Trophoblast cell (in vitro differentiated cells and primary cell): ENCODE measurements at regions not wholly inside any gene's neighbourhood (a gene's known extent, or its start where the extent isn't known, plus 50 kb on each side); places are given as distances from the start of the nearest gene placed in this dataset.
"Not testable (repeated sequence)": the region's sequence is repeated elsewhere in the genome, so short reads cannot be mapped to it uniquely, and the experiment has no call there.

ENCODE experiments used
- DNase-seq, 2 donors: peaks; one replicate each; pipeline ENCODE4 v3.0.0-alpha.2; 2016
- H2AFZ ChIP-seq: 2 replicates; pipeline ENCODE4 v1.6.1; 2013; ENCODE audit warnings: low read length, moderate library complexity, mild to moderate bottlenecking; ENCODE audit not compliant: insufficient read depth, poor library complexity
- H2AK5ac ChIP-seq: 2 replicates; pipeline ENCODE4 v1.6.1; 2013; ENCODE audit warnings: mild to moderate bottlenecking, low read length
- H2BK120ac ChIP-seq: 2 replicates; pipeline ENCODE4 v1.6.1; 2013; ENCODE audit warnings: low read length, mild to moderate bottlenecking, moderate library complexity; ENCODE audit not compliant: insufficient read depth, poor library complexity
- H2BK12ac ChIP-seq: 2 replicates; pipeline ENCODE4 v1.6.1; 2013; ENCODE audit warnings: mild to moderate bottlenecking, low read length, moderate library complexity
- H2BK5ac ChIP-seq: 2 replicates; pipeline ENCODE4 v1.6.1; 2013; ENCODE audit warnings: low read length, low read depth, moderate library complexity, mild to moderate bottlenecking; ENCODE audit not compliant: poor library complexity
- H3K14ac ChIP-seq: 2 replicates; pipeline ENCODE4 v1.6.1; 2013; ENCODE audit warnings: mild to moderate bottlenecking, low read length
- H3K18ac ChIP-seq: 2 replicates; pipeline ENCODE4 v1.6.1; 2013; ENCODE audit warnings: mild to moderate bottlenecking, low read length
- H3K23ac ChIP-seq: 2 replicates; pipeline ENCODE4 v1.6.1; 2013; ENCODE audit warnings: low read length
- H3K27ac ChIP-seq: 2 replicates; pipeline ENCODE4 v1.5.1; 2013; ENCODE audit warnings: low read depth, mild to moderate bottlenecking, inconsistent platforms, low read length, moderate library complexity
- H3K27me3 ChIP-seq: 2 replicates; pipeline ENCODE4 v1.6.1; 2013; ENCODE audit warnings: inconsistent platforms, mild to moderate bottlenecking, low read length, moderate library complexity; ENCODE audit not compliant: insufficient read depth
- H3K36me3 ChIP-seq, 2 experiments: 1 replicate in 1 of 2; 2 replicates in 1 of 2; pipeline ENCODE4 v1.6.1; 2013; ENCODE audit warnings: low read length in 2 of 2, mild to moderate bottlenecking in 2 of 2, moderate library complexity in 1 of 2; ENCODE audit not compliant: insufficient read depth in 2 of 2, control insufficient read depth in 1 of 2
- H3K4ac ChIP-seq: 2 replicates; pipeline ENCODE4 v1.6.1; 2013; ENCODE audit warnings: low read depth, mild to moderate bottlenecking, low read length, moderate library complexity
- H3K4me1 ChIP-seq, 2 experiments: 1 replicate in 1 of 2; 2 replicates in 1 of 2; pipeline ENCODE4 v1.6.1; 2013; ENCODE audit warnings: low read length in 2 of 2, mild to moderate bottlenecking in 2 of 2, moderate library complexity in 1 of 2; ENCODE audit not compliant: insufficient read depth in 2 of 2, control insufficient read depth in 1 of 2
- H3K4me2 ChIP-seq: 2 replicates; pipeline ENCODE4 v1.6.1; 2013; ENCODE audit warnings: inconsistent platforms, mild to moderate bottlenecking, low read length, moderate library complexity
- H3K4me3 ChIP-seq: 2 replicates; pipeline ENCODE4 v1.5.1; 2013; ENCODE audit warnings: mild to moderate bottlenecking, low read depth, low read length, inconsistent platforms
- H3K79me1 ChIP-seq: one replicate; pipeline ENCODE4 v1.6.1; 2013; ENCODE audit warnings: low read length
- H3K79me2 ChIP-seq: 2 replicates; pipeline ENCODE4 v1.6.1; 2013; ENCODE audit warnings: low read length, mild to moderate bottlenecking; ENCODE audit not compliant: control insufficient read depth, insufficient read depth, poor library complexity
- H3K9ac ChIP-seq: 2 replicates; pipeline ENCODE4 v1.6.1; 2013; ENCODE audit warnings: mild to moderate bottlenecking, low read length
- H3K9me3 ChIP-seq: 2 replicates; pipeline ENCODE4 v1.6.1; 2013; ENCODE audit warnings: low read depth, mild to moderate bottlenecking, control low read depth, inconsistent platforms, low read length; ENCODE audit not compliant: insufficient read depth
- H4K12ac ChIP-seq: 2 replicates; pipeline ENCODE4 v1.6.1; 2013; ENCODE audit warnings: low read depth, mild to moderate bottlenecking, low read length, moderate library complexity
- H4K8ac ChIP-seq: 2 replicates; pipeline ENCODE4 v1.6.1; 2013; ENCODE audit warnings: low read depth, mild to moderate bottlenecking, low read length, moderate library complexity
- H4K91ac ChIP-seq: one replicate; pipeline ENCODE4 v1.6.1; 2013; ENCODE audit warnings: low read depth, mild to moderate bottlenecking, low read length, moderate library complexity
- WGBS: extraction: QIAGEN DNeasy Blood & Tissue Kit; methylation state at CpG from one replicate; pipeline ENCODE4 v1.1.7; 2013; ENCODE audit warnings: missing lambda C conversion rate; ENCODE audit not compliant: insufficient read length, insufficient coverage; ENCODE audit errors: extremely low coverage; 5-methylcytosine and 5-hydroxymethylcytosine counted together

GRCh38 chrX:75609406-75609805 is 86.6 kb upstream of the ZDHHC15 start:
- Histone ChIP-seq H3K27ac (no peak overlapping the region), H4K8ac (no peak overlapping the region), H3K14ac (no peak overlapping the region), H3K18ac (no peak overlapping the region), H3K79me2 (no peaks in the 10 kb centered on the region), H3K4me3 (no peak overlapping the region), H4K91ac (no peak overlapping the region), H3K9ac (no peak overlapping the region), H3K36me3 (no peaks in the 10 kb centered on the region), H2BK120ac (no peak overlapping the region), H3K4ac (no peak overlapping the region), H3K79me1 (no peaks in the 10 kb centered on the region), H2AFZ (no peak overlapping the region), H2BK5ac (no peak overlapping the region), H4K12ac (no peak overlapping the region), H2AK5ac (no peak overlapping the region), H3K4me1 (no peaks in the 10 kb centered on the region), H3K9me3 (no peaks in the 10 kb centered on the region), H3K27me3 (no peaks in the 10 kb centered on the region), H3K23ac (no peak overlapping the region), H2BK12ac (no peak overlapping the region), H3K4me2 (no peak overlapping the region)
- WGBS: no CpG with 5 or more reads among the region's 5 CpGs
- DNase-seq: no peak

- H3K9me3 ChIP-seq: peaks cover 2% of the 10 kb centered on the region
- H2BK5ac ChIP-seq: no peak overlapping the region
- H4K8ac ChIP-seq: no peak overlapping the region
- no peak overlapping the region for H3K4me3 ChIP-seq
- no peak overlapping the region for H2BK120ac ChIP-seq
- no peaks in the 10 kb centered on the region for H3K4me1 ChIP-seq
- H3K4me2 ChIP-seq: no peak overlapping the region
- H3K23ac ChIP-seq: no peak overlapping the region
- H4K12ac ChIP-seq: no peak overlapping the region
- no peak overlapping the region for H3K14ac ChIP-seq
- no peaks in the 10 kb centered on the region for H3K27me3 ChIP-seq
- H2AFZ ChIP-seq: no peak overlapping the region
- no peaks in the 10 kb centered on the region for H3K36me3 ChIP-seq
- no peaks in the 10 kb centered on the region for H3K79me1 ChIP-seq
- no peaks in the 10 kb centered on the region for H3K79me2 ChIP-seq
- H3K4ac ChIP-seq: no peak overlapping the region
- H3K9ac ChIP-seq: no peak overlapping the region
- H2AK5ac ChIP-seq: no peak overlapping the region
- no peak overlapping the region for H4K91ac ChIP-seq
- no peak overlapping the region for H3K27ac ChIP-seq
- H3K18ac ChIP-seq: no peak overlapping the region
- peak in 1 of 2 donors; percentile 57 for DNase-seq
- H2BK12ac ChIP-seq: no peak overlapping the region
Observed at GRCh38 chrX:75603833-75604232, 81.0 kb upstream of the ZDHHC15 start.

DNA sequence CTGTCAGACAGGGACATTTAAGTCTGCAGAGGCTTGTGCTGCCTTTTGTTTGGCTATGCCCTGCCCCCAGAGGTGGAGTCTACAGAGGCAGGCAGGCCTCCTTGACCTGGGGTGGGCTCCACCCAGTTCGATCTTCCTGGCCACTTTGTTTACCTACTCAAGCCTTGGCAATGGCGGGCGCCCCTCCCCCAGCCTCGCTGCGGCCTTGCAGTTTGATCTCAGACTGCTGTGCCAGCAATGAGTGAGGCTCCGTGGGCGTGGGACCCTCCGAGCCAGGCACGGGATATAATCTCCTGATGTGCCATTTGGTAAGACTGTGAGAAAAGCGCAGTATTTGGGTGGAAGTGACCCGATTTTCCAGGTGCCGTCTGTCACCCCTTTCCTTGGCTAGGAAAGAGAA is 79.2 kb upstream of the ZDHHC15 start:
- not testable (repeated sequence) for H2BK12ac ChIP-seq, H3K4me3 ChIP-seq, H2BK5ac ChIP-seq, H3K79me2 ChIP-seq, H2BK120ac ChIP-seq, H3K9ac ChIP-seq, H3K27me3 ChIP-seq, H3K4me1 ChIP-seq, H3K27ac ChIP-seq, H3K23ac ChIP-seq, H4K12ac ChIP-seq, H3K4ac ChIP-seq, DNase-seq, H3K79me1 ChIP-seq, H3K4me2 ChIP-seq, H3K18ac ChIP-seq, H3K36me3 ChIP-seq, H4K8ac ChIP-seq, H3K14ac ChIP-seq, H3K9me3 ChIP-seq, H4K91ac ChIP-seq, H2AFZ ChIP-seq, H2AK5ac ChIP-seq
- WGBS: no CpG with 5 or more reads among the region's 12 CpGs

DNA sequence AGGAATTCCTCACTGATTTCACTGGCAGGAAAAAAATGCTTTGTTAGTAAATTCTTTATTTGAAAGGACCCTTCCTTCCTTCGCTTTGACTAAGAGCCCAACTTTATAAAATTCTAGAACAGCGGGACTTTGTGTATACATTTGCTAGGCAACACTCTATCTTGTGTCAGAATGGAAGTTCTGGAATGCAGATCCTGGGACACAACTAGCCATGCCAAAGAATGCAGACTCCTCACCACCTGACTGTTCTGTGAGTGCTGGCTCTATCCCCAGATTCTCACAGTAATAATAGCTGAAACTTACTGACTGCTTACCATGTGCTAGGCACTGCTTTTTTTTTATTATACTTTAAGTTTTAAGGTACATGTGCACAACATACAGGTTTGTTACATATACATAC is 73.3 kb upstream of the ZDHHC15 start:
- no peak overlapping the region for H4K91ac ChIP-seq
- H3K79me1 ChIP-seq: no peaks in the 10 kb centered on the region
- H2AFZ ChIP-seq: no peak overlapping the region
- no peaks in the 10 kb centered on the region for H3K9me3 ChIP-seq
- H3K18ac ChIP-seq: no peak overlapping the region
- H3K4me1 ChIP-seq: no peaks in the 10 kb centered on the region
- no peak overlapping the region for H3K9ac ChIP-seq
- H4K12ac ChIP-seq: no peak overlapping the region
- H3K4me3 ChIP-seq: no peak overlapping the region
- no peak overlapping the region for H3K14ac ChIP-seq
- no peak overlapping the region for H2BK120ac ChIP-seq
- no peaks in the 10 kb centered on the region for H3K36me3 ChIP-seq
- no peak overlapping the region for H2BK12ac ChIP-seq
- no peak overlapping the region for H2BK5ac ChIP-seq
- no peak overlapping the region for H4K8ac ChIP-seq
- no peak overlapping the region for H3K4ac ChIP-seq
- no peak overlapping the region for H3K23ac ChIP-seq
- no peak overlapping the region for H3K27ac ChIP-seq
- no peaks in the 10 kb centered on the region for H3K79me2 ChIP-seq
- no peak overlapping the region for H2AK5ac ChIP-seq
- H3K4me2 ChIP-seq: no peak overlapping the region
- no CpG with 5 or more reads among the region's 2 CpGs for WGBS
- DNase-seq: peak; percentile 36 to 77
- no peaks in the 10 kb centered on the region for H3K27me3 ChIP-seq

DNA sequence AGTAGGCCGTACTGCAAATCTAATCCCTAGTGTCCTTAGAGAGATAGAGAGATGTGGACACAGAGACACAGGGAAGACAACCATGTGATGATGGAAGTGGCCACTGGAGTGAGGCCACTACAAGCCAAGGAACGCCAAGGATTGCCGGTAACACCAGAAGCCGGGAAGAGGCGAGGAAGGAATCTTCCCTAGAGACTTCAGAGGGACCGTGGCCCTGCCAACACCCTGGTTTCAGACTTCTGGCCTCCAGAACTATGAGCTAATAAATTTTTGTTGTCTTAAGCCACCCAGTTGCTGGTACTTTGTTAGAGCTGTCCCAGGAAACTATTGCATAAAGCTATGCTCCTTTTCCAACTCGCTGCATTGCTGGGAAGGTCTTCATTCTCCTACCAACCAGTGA is 70.3 kb upstream of the ZDHHC15 start:
- H2AFZ ChIP-seq, H2BK5ac ChIP-seq, H3K36me3 ChIP-seq, H2AK5ac ChIP-seq, H3K27ac ChIP-seq, H4K91ac ChIP-seq, H2BK120ac ChIP-seq, H3K23ac ChIP-seq, H3K9ac ChIP-seq, H3K14ac ChIP-seq, H3K18ac ChIP-seq, H3K79me2 ChIP-seq, H3K79me1 ChIP-seq, H2BK12ac ChIP-seq, H3K4ac ChIP-seq, H3K27me3 ChIP-seq, H3K4me3 ChIP-seq, H3K4me2 ChIP-seq, H3K9me3 ChIP-seq, H4K8ac ChIP-seq, H4K12ac ChIP-seq, H3K4me1 ChIP-seq: not testable (repeated sequence)
- peak; percentile 9 to 51 for DNase-seq
- WGBS: no CpG with 5 or more reads among the region's 7 CpGs
